ENCODE measurements at regions not wholly inside any gene's neighbourhood (a gene's known extent, or its start where the extent isn't known, plus 50 kb on each side); places are given as distances from the start of the nearest gene placed in this dataset.

DNA sequence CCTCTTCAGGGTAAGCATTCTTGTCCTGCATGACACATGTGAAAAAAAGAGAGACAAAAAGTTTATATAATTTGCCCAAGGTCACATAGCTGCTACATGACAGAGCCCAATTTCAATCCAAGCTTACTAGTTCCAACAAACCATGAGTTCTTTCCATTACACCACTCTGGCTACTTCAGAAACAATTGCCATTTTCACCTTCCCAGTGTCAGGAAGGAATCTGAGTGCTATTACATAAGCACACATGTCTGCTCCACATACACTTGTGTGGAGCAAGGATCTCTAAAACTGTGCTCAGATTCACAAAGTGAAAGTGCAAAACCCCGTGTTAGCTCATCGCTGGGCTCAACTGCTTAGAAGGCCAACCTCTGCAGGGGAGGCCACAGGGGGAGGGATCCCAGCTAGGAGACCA lies 356.2 kb upstream of the NFE2L3 start:
- peak; percentile 32 for DNase-seq (ENCODE audit: low read depth)
- TF ChIP-seq, protein P1, sequence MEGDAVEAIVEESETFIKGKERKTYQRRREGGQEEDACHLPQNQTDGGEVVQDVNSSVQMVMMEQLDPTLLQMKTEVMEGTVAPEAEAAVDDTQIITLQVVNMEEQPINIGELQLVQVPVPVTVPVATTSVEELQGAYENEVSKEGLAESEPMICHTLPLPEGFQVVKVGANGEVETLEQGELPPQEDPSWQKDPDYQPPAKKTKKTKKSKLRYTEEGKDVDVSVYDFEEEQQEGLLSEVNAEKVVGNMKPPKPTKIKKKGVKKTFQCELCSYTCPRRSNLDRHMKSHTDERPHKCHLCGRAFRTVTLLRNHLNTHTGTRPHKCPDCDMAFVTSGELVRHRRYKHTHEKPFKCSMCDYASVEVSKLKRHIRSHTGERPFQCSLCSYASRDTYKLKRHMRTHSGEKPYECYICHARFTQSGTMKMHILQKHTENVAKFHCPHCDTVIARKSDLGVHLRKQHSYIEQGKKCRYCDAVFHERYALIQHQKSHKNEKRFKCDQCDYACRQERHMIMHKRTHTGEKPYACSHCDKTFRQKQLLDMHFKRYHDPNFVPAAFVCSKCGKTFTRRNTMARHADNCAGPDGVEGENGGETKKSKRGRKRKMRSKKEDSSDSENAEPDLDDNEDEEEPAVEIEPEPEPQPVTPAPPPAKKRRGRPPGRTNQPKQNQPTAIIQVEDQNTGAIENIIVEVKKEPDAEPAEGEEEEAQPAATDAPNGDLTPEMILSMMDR (conservative IDR thresholded peaks at IDR 0.05; ENCODE audit: low read length): no peak
- H3K4me3 ChIP-seq (ENCODE audit: low read length): peak overlapping the region; percentile 11; the same call in 1 of the 2 replicates

DNA sequence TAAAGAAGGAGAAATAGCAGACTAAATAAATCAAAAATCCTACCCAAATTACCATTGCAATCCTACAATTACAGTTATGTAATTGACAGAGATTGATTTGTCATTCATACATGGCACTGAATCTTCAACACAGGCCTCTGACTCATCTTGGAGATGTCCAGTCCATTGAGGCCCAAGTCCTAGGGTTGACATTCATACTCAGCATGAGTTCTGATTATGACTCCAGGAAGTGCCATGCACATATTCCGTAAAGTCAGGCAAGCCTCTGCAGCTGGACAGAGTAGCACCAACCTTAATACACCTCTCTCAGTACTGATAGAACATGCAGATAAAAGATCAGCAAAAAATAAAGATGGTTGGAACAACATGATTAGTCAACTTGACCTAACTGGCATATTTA lies 353.7 kb upstream of the NFE2L3 start:
- no peak overlapping the region for H3K4me3 ChIP-seq (ENCODE audit: low read length)
- no peak for DNase-seq (ENCODE audit: low read depth)
- TF ChIP-seq, protein P1 (conservative IDR thresholded peaks at IDR 0.05; ENCODE audit: low read length): no peak

DNA sequence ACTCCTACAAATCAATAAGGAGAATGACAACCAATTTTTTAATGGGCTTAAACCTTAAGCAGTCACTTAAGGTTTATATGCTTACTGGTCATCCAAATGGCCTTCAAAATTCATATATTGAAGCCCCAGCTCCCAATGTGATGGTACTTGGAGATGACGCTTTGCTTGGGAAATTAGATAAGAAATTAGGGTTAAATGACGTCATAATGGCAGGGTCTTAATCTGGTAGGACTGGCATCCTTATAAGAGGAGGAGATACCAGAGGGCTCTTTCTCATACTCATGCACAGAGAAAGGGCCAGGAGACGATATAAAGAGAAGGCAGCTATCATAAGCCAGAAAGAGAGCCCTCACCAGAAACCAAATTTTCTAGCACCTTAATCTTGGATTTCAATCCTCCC lies 350.8 kb upstream of the NFE2L3 start:
- DNase-seq (ENCODE audit: low read depth): no peak
- TF ChIP-seq, protein P1 (conservative IDR thresholded peaks at IDR 0.05; ENCODE audit: low read length): no peak
- no peak overlapping the region for H3K4me3 ChIP-seq (ENCODE audit: low read length)

DNA sequence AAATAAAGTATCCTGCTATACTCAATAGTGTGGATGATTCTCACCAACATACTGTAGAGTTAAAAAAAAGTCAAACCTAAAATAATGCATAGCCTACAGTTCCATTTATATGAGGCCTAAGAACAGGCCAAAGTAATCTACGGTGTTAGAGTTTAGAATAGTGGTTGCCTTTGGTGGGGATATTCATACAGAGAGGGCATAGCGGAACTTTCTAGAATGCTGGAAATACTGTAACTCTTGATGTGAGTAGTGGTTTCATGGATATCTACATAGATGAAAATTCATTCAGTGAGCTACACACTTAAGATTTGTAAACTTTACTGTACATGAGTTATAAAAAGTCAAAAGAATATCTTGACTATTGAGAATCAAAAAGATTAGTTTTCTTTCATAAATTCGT lies 349.9 kb upstream of the NFE2L3 start:
- TF ChIP-seq, protein P1 (conservative IDR thresholded peaks at IDR 0.05; ENCODE audit: low read length): no peak
- DNase-seq (ENCODE audit: low read depth): no peak
- H3K4me3 ChIP-seq (ENCODE audit: low read length): no peak overlapping the region

DNA sequence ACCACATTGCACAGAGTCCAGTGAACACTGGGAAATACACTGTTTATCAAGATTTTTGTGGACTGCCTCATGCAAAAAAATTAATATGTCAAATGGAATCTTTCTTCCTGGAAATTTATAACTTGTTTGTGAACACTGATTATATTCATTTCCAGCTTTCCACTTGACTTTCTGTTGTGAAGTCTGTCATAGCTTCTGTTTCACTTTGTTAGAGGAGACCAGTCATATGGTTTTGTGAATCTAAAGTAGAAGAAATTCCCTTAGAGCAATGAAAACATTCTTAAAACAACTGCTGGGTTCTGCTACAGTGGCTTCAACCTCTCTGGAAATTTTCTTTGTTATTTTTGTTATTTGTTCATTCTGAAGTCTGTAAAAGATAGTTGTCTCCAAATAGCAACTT lies 349.5 kb upstream of the NFE2L3 start:
- no peak overlapping the region for H3K4me3 ChIP-seq (ENCODE audit: low read length)
- TF ChIP-seq, protein P1 (conservative IDR thresholded peaks at IDR 0.05; ENCODE audit: low read length): no peak
- no peak for DNase-seq (ENCODE audit: low read depth)

DNA sequence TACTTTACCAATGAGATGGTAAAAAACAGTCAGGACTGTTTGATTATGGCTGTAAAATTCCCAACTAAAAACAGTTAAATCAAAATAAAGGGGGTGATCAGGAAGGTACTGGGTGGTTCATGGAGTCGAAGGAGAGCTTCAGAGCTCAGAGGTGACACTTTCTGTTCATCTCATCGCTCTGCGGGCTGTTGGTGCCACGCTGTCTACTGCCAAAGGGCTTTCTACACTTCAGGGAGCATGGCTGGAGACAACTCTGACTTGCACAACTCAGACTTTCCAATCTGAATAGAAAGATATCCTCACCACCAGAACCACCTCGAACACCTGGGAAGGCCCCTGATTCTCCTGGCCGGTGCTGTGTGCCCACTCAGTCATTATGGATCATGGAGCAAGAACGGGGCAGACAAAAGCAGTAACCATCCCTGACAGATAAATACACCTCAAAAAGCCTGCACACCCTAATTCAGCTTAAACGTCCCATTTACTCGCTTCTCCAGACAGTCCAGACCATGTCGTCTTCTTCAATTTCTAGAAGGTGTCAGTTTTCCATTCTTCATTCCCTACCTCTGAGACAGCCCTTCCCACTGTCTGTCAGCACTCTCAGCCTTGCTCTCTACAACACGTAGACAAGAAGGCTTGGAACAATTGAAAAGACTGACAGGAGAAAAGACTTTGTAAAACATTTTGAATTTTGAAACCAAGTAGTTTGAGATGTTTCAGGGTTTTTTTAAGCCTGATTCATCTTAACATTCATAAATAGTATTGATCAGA lies 348.7 kb upstream of the NFE2L3 start:
- H3K4me3 ChIP-seq (ENCODE audit: low read length): no peak overlapping the region
- TF ChIP-seq, protein P1 (conservative IDR thresholded peaks at IDR 0.05; ENCODE audit: low read length): no peak
- no peak for DNase-seq (ENCODE audit: low read depth)

DNA sequence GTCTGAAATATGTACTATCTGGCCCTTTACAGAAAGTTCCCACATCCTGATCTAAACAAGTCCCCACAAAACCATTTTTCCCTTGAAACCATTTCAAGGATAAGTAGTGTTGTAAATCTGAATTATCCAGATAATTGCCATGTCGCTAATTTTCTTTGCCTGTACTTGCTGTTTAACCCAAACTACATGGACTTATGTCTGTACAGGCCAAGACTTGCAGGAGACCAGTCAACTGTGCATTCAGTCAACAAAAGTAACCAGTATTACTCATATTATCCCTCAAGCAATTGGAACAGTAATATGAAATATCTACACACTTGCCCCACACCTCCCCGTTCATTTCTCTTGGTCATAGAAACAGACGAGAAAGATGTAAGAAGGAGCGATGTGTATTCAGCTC lies 347.8 kb upstream of the NFE2L3 start:
- TF ChIP-seq, protein P1 (conservative IDR thresholded peaks at IDR 0.05; ENCODE audit: low read length): no peak
- no peak for DNase-seq (ENCODE audit: low read depth)
- no peak overlapping the region for H3K4me3 ChIP-seq (ENCODE audit: low read length)
